Loucy (cell line): ENCODE measurements at regions not wholly inside any gene's neighbourhood (a gene's known extent, or its start where the extent isn't known, plus 50 kb on each side); places are given as distances from the start of the nearest gene placed in this dataset.

ENCODE experiments used
- H2AFZ ChIP-seq: fragments of 200-600 bp; sonication (generic); 2 replicates; pipeline ENCODE4 v1.6.0; 2016; ENCODE audit warnings: antibody characterized with exemption, mild to moderate bottlenecking, low read length, moderate library complexity
- H3F3A ChIP-seq: fragments of 200-600 bp; 2 replicates; pipeline ENCODE4 v1.6.0; 2016; ENCODE audit warnings: antibody characterized with exemption, low read depth, mild to moderate bottlenecking
- H3K27me3 ChIP-seq: fragments of 200-600 bp; sonication (generic); 2 replicates; pipeline ENCODE4 v1.6.1; 2014; ENCODE audit warnings: low read length, mild to moderate bottlenecking; ENCODE audit not compliant: insufficient read depth, poor library complexity, severe bottlenecking
- H3K36me3 ChIP-seq: fragments of 200-600 bp; sonication (generic); 2 replicates; pipeline ENCODE4 v1.6.1; 2016; ENCODE audit warnings: low read length; ENCODE audit not compliant: insufficient read depth
- H3K4me1 ChIP-seq: fragments of 200-600 bp; sonication (generic); 2 replicates; pipeline ENCODE4 v1.5.1; 2014; ENCODE audit warnings: low read length, mild to moderate bottlenecking; ENCODE audit not compliant: insufficient read depth, poor library complexity, severe bottlenecking
- H3K4me2 ChIP-seq: fragments of 200-600 bp; sonication (generic); 2 replicates; pipeline ENCODE4 v1.6.0; 2014; ENCODE audit warnings: antibody characterized with exemption, low read length, low read depth, mild to moderate bottlenecking; ENCODE audit not compliant: poor library complexity, severe bottlenecking
- H3K4me3 ChIP-seq: fragments of 200-600 bp; sonication (generic); 2 replicates; pipeline ENCODE4 v1.5.1; 2014; ENCODE audit warnings: low read length, mild to moderate bottlenecking, mixed read lengths; ENCODE audit not compliant: poor library complexity, severe bottlenecking
- H3K79me2 ChIP-seq: fragments of 200-600 bp; sonication (generic); 2 replicates; pipeline ENCODE4 v1.6.1; 2014; ENCODE audit warnings: low read length; ENCODE audit not compliant: insufficient read depth
- H3K9ac ChIP-seq: fragments of 200-600 bp; sonication (generic); 2 replicates; pipeline ENCODE4 v1.6.0; 2014; ENCODE audit warnings: mild to moderate bottlenecking, low read depth, low read length, moderate library complexity; ENCODE audit not compliant: poor library complexity, severe bottlenecking
- H3K9me2 ChIP-seq: fragments of 200-600 bp; sonication (generic); replicated peaks from 2 replicates; pipeline ENCODE4 v1.6.1; 2016; ENCODE audit warnings: low read depth, low read length, mixed read lengths
- H3K9me3 ChIP-seq: fragments of 200-600 bp; sonication (generic); 2 replicates; pipeline ENCODE4 v1.6.1; 2014; ENCODE audit warnings: mild to moderate bottlenecking, antibody characterized with exemption, low read length, low read depth; ENCODE audit not compliant: insufficient read depth
- H4K20me1 ChIP-seq: fragments of 200-600 bp; sonication (generic); 2 replicates; pipeline ENCODE4 v1.6.0; 2014; ENCODE audit warnings: antibody characterized with exemption, low read length, mild to moderate bottlenecking; ENCODE audit not compliant: insufficient read depth, poor library complexity, severe bottlenecking
- EZH2phosphoT487 ChIP-seq: fragments of 200-600 bp; IDR thresholded peaks from 2 replicates; pipeline ENCODE4 v1.6.1; 2018; ENCODE audit warnings: antibody characterized with exemption, mild to moderate bottlenecking, moderate library complexity, borderline replicate concordance
- TF ChIP-seq, protein P1 (sequence below): fragments of 200-600 bp; sonication (generic); conservative IDR thresholded peaks from 2 replicates; pipeline ENCODE4 v1.5.1; 2014; ENCODE audit warnings: mild to moderate bottlenecking, antibody characterized with exemption, low read length

DNA sequence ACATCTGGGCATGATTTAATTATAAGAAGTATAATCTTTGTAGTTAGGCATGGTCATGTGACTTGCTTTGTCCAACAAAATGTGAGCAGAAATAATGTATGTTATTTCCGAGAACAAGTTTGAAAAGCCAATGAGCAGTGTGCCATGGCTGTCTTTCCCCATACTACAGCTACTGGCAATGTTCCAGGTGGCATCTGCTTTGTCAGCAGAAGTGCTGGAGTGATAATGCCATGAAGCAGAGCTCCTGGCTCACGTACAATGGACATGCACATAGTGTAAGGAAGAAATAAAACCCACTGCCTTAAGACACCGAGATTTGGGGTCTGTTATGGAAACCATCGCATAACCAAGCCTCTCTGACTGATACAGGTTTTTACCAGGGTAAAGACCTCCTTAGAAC is 212.6 kb upstream of the RASGEF1B start:
- Histone ChIP-seq H3K4me1 (peaks cover under 1% of the 10 kb centered on the region), H3K4me2 (no peak overlapping the region), H3K27me3 (no peaks in the 10 kb centered on the region), H3K36me3 (no peaks in the 10 kb centered on the region), H3K79me2 (no peaks in the 10 kb centered on the region), H3K9me2 (no peaks in the 10 kb centered on the region), H4K20me1 (no peaks in the 10 kb centered on the region), H3K4me3 (no peak overlapping the region), H2AFZ (no peak overlapping the region), H3K9ac (no peak overlapping the region), H3K9me3 (no peaks in the 10 kb centered on the region), H3F3A (no peaks in the 10 kb centered on the region)
- no peak for TF ChIP-seq EZH2phosphoT487
- TF ChIP-seq, protein P1, sequence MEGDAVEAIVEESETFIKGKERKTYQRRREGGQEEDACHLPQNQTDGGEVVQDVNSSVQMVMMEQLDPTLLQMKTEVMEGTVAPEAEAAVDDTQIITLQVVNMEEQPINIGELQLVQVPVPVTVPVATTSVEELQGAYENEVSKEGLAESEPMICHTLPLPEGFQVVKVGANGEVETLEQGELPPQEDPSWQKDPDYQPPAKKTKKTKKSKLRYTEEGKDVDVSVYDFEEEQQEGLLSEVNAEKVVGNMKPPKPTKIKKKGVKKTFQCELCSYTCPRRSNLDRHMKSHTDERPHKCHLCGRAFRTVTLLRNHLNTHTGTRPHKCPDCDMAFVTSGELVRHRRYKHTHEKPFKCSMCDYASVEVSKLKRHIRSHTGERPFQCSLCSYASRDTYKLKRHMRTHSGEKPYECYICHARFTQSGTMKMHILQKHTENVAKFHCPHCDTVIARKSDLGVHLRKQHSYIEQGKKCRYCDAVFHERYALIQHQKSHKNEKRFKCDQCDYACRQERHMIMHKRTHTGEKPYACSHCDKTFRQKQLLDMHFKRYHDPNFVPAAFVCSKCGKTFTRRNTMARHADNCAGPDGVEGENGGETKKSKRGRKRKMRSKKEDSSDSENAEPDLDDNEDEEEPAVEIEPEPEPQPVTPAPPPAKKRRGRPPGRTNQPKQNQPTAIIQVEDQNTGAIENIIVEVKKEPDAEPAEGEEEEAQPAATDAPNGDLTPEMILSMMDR, result no peak

DNA sequence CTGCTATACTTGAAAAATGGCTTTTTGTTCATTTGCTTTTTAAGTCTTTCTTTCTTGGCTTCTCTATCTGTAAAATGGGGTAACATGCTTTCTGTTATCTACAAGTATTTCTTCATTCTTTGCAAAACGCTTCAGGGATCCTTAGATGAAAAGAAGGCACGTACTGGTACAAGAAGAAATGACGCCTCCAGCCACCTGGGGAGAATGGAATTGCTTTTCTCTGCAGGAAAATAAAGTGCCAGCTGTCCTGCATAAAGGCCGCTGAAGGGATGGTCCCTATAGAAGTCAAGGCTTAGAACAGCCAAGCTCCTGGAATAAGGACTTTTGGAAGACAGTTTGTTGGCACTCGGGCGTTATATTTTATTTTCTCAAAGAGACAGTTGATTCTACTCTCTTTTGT is 210.8 kb upstream of the RASGEF1B start:
- no peaks in the 10 kb centered on the region for H3F3A ChIP-seq
- H3K4me1 ChIP-seq, result no peaks in the 10 kb centered on the region
- no peak overlapping the region for H2AFZ ChIP-seq
- H4K20me1 ChIP-seq, result no peaks in the 10 kb centered on the region
- H3K9me3 ChIP-seq, result no peaks in the 10 kb centered on the region
- TF ChIP-seq EZH2phosphoT487, result no peak
- TF ChIP-seq, protein P1, result no peak
- H3K27me3 ChIP-seq, result no peaks in the 10 kb centered on the region
- H3K9me2 ChIP-seq, result no peaks in the 10 kb centered on the region
- no peak overlapping the region for H3K4me2 ChIP-seq
- no peaks in the 10 kb centered on the region for H3K79me2 ChIP-seq
- H3K4me3 ChIP-seq, result no peak overlapping the region
- no peaks in the 10 kb centered on the region for H3K36me3 ChIP-seq
- H3K9ac ChIP-seq, result no peak overlapping the region

DNA sequence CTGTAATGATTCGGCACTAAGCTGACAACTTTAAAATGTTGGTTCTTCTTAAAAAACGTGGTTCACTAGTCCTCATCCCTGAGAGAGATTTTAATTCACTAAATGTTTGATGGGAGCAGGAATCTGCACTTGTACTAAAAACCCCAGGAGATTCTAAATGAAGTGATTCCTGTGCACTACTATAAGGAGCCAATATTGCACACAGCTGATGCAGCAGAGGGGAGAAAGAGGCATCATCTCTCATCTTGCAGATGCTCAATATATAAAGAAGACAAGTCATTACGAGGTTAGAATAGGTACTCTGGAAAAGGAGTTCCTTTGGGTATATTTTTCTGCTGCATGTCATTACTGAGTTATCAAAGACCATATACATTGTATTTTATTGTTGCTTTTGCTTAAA is 207.6 kb upstream of the RASGEF1B start:
- H4K20me1 ChIP-seq, result no peaks in the 10 kb centered on the region
- no peaks in the 10 kb centered on the region for H3K27me3 ChIP-seq
- no peaks in the 10 kb centered on the region for H3K9me2 ChIP-seq
- no peak overlapping the region for H3K4me2 ChIP-seq
- no peaks in the 10 kb centered on the region for H3F3A ChIP-seq
- H3K4me3 ChIP-seq, result no peak overlapping the region
- no peaks in the 10 kb centered on the region for H3K79me2 ChIP-seq
- H3K9ac ChIP-seq, result no peak overlapping the region
- no peaks in the 10 kb centered on the region for H3K4me1 ChIP-seq
- no peak overlapping the region for H2AFZ ChIP-seq
- H3K36me3 ChIP-seq, result no peaks in the 10 kb centered on the region
- no peaks in the 10 kb centered on the region for H3K9me3 ChIP-seq
- TF ChIP-seq, protein P1, result no peak
- TF ChIP-seq EZH2phosphoT487, result no peak
